Osteocyte (in vitro differentiated cells): ENCODE measurements at regions not wholly inside any gene's neighbourhood (a gene's known extent, or its start where the extent isn't known, plus 50 kb on each side); places are given as distances from the start of the nearest gene placed in this dataset.

Experiments used
- DNase-seq: peaks from one replicate; pipeline ENCODE4 v3.0.0; 2021; ENCODE audit warnings: mixed read lengths; ENCODE audit not compliant: unreplicated experiment; ENCODE audit errors: extremely low spot score
- H3K27ac Mint-ChIP-seq: one replicate; pipeline ENCODE4 v1.8.0; 2021; ENCODE audit warnings: mild to moderate bottlenecking, mixed read lengths; ENCODE audit not compliant: unreplicated experiment
- H3K27me3 Mint-ChIP-seq: one replicate; pipeline ENCODE4 v1.8.0; 2021; ENCODE audit warnings: mixed read lengths; ENCODE audit not compliant: unreplicated experiment
- H3K36me3 Mint-ChIP-seq: one replicate; pipeline ENCODE4 v1.8.0; 2021; ENCODE audit warnings: mixed read lengths; ENCODE audit not compliant: unreplicated experiment
- H3K4me1 Mint-ChIP-seq: one replicate; pipeline ENCODE4 v1.8.0; 2021; ENCODE audit warnings: mixed read lengths; ENCODE audit not compliant: unreplicated experiment
- H3K4me3 Mint-ChIP-seq: one replicate; pipeline ENCODE4 v1.8.0; 2021; ENCODE audit warnings: mild to moderate bottlenecking, moderate library complexity, mixed read lengths; ENCODE audit not compliant: unreplicated experiment
- H3K9me3 Mint-ChIP-seq: one replicate; pipeline ENCODE4 v1.8.0; 2021; ENCODE audit warnings: mixed read lengths; ENCODE audit not compliant: unreplicated experiment
- TF ChIP-seq, protein P1 (sequence below): fragments of 200-600 bp; sonication (generic); IDR thresholded peaks from 2 replicates; pipeline ENCODE4 v1.5.0; 2021; ENCODE audit warnings: antibody characterized with exemption, mild to moderate bottlenecking, moderate library complexity

DNA sequence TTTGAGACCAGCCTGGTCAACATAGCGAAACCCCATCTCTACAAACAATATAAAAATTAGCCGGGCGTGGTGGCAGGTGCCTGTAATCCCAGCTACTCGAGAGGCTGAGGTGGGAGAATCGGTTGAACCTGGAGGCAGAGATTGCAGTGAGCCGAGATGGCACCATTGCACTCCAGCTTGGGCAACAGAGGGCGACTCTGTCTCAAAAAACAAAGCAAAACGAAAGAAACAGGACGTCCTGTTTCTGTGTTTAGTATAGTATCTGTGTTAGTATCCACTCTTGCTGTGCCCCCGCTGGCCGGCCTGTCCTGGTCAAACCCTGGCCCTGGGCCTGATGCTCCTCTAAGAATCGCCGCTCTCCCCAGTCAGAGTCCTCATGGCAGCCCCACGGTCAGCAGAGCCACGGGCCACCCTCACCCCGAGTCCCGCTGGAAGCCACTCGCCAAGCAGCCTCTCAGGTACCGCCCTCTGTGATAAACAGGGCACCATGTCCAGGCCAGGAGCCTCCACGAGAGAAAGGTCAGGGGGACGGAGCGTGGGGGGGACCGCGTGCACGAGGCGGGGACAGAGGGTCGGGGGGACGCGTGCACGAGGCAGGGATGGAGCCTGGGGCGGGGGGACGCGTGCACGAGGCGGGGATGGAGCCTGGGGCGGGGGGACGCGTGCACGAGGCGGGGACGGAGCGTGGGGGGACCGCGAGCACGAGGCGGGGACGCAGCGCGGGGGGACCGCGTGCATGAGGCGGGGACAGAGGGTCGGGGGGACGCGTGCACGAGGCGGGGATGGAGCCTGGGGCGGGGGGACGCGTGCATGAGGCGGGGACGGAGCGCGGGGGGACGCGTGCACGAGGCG, 384.5 kb downstream of the SMOC2 start:
- H3K36me3 Mint-ChIP-seq: no peaks in the 10 kb centered on the region
- no peak for DNase-seq
- H3K27ac Mint-ChIP-seq: no peak overlapping the region
- H3K4me1 Mint-ChIP-seq: peaks cover 44% of the 10 kb centered on the region
- H3K9me3 Mint-ChIP-seq: no peaks in the 10 kb centered on the region
- TF ChIP-seq, protein P1, sequence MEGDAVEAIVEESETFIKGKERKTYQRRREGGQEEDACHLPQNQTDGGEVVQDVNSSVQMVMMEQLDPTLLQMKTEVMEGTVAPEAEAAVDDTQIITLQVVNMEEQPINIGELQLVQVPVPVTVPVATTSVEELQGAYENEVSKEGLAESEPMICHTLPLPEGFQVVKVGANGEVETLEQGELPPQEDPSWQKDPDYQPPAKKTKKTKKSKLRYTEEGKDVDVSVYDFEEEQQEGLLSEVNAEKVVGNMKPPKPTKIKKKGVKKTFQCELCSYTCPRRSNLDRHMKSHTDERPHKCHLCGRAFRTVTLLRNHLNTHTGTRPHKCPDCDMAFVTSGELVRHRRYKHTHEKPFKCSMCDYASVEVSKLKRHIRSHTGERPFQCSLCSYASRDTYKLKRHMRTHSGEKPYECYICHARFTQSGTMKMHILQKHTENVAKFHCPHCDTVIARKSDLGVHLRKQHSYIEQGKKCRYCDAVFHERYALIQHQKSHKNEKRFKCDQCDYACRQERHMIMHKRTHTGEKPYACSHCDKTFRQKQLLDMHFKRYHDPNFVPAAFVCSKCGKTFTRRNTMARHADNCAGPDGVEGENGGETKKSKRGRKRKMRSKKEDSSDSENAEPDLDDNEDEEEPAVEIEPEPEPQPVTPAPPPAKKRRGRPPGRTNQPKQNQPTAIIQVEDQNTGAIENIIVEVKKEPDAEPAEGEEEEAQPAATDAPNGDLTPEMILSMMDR: no peak
- no peak overlapping the region for H3K4me3 Mint-ChIP-seq
- H3K27me3 Mint-ChIP-seq: no peaks in the 10 kb centered on the region

DNA sequence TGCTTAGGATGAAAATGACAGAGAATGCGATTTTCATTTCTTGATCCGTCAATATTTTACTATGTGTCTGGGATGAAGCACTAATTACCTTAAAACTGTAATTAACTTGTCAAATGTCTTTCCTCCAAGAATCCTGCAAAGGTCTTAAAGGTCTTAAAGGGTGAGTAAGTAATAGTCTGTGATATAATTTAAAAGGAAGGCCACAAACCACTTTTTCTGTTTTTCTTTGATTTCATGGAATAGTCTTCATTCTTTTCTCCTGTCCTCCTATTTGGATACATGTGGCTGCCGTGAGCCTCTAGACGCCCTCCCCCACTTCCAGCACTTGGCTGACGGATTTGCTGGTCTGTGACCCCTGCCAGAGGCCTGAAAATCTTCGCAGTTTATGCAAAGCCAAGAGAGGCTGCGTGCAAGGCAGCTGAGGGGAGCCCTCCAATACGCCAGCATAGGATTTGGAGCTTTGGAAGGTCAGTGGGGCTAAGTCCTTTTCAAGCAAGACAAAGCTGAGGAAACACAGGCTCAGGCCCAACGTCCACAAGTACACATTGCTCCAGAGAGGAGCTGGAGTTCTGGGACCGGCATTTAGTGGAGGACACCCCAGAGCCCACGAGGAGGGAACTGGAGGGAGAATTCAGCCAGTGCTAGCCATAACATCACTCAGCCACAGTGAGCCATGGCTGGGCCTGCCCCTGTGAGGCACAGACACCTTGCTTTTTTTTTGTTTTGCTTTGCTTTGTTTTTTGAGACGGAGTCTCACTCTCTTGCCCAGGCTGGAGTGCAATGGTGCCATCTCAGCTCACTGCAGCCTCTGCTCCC, 382.6 kb downstream of the SMOC2 start:
- Mint-ChIP-seq H3K9me3 (no peaks in the 10 kb centered on the region), H3K27me3 (peaks cover 6% of the 10 kb centered on the region), H3K36me3 (no peaks in the 10 kb centered on the region), H3K4me3 (no peak overlapping the region), H3K27ac (no peak overlapping the region), H3K4me1 (peaks cover 31% of the 10 kb centered on the region)
- TF ChIP-seq, protein P1: no peak
- DNase-seq: no peak

DNA sequence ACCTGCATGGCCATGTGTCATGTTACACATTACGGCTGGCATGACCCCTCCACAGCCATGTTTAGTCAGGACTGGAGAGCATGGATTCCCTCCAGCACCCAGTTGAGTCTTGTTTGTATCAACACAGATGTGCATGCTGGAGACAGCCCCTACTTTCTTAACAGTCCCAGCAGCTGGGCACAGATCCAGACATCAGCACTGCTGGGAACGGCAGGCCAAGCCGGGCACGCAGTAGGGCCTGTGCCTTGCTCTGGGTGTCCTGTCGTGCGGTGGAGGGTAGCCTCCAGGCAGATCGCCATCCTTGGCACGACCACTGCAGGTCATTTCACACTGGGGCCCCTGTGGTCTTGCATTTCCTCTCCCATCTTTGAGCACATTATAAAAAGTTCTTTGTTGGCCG, 381.4 kb downstream of the SMOC2 start:
- peaks cover 2% of the 10 kb centered on the region for H3K36me3 Mint-ChIP-seq
- no peak overlapping the region for H3K4me3 Mint-ChIP-seq
- DNase-seq: no peak
- peaks cover 6% of the 10 kb centered on the region for H3K27me3 Mint-ChIP-seq
- TF ChIP-seq, protein P1: no peak
- H3K9me3 Mint-ChIP-seq: peaks cover 5% of the 10 kb centered on the region
- H3K27ac Mint-ChIP-seq: no peak overlapping the region
- H3K4me1 Mint-ChIP-seq: peaks cover 20% of the 10 kb centered on the region

DNA sequence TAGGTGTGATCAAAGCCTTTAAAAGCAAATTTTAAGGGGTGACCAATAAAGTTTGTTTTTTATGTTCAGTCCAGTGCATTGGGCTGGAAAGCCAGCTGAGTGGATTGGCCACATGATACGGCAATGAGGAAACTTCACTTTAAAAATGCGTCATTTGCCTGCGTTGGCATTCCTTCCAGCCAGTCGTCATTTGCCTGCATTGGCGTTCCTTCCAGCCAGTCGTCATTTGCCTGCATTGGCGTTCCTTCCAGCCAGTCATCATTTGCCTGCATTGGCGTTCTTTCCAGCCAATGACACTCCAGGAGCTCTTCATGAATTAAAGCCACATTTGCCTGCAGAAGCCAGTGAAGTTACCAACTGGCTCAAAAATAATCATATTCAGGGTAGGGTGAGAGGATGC, 378.6 kb downstream of the SMOC2 start:
- TF ChIP-seq, protein P1: no peak
- Mint-ChIP-seq H3K27me3 (peaks cover 11% of the 10 kb centered on the region), H3K9me3 (peaks cover 9% of the 10 kb centered on the region), H3K4me1 (peaks cover 16% of the 10 kb centered on the region), H3K36me3 (peaks cover 2% of the 10 kb centered on the region), H3K4me3 (no peak overlapping the region), H3K27ac (no peak overlapping the region)
- DNase-seq: no peak
